Natural killer cell (primary cell): ENCODE measurements at regions not wholly inside any gene's neighbourhood (a gene's known extent, or its start where the extent isn't known, plus 50 kb on each side); places are given as distances from the start of the nearest gene placed in this dataset.
A peak's percentile ranks its signal among the peaks of the same experiment; 100 is the strongest.

Experiments
- ATAC-seq, 3 donors: fragments of 150-1000 bp in 2 of 3; fragments of 200-7000 bp in 1 of 3; cut with Tn5 transposase; 1 replicate in 1 of 3; 2 replicates in 2 of 3; pipeline ENCODE4 v1.10.0; 2021; ENCODE audit warnings: mild to moderate bottlenecking in 2 of 3, moderate library complexity in 2 of 3
- DNase-seq, 2 donors: peaks; one replicate each; pipeline versions ENCODE4 v3.0.0 to v3.0.0-alpha.2; 2013 to 2021; ENCODE audit warnings: mixed read lengths in 1 of 2
- H3K27ac ChIP-seq: one replicate; pipeline ENCODE4 v1.5.1; 2013; ENCODE audit warnings: mild to moderate bottlenecking, low read length
- H3K27me3 ChIP-seq: one replicate; pipeline ENCODE4 v1.6.1; 2013; ENCODE audit warnings: low read length; ENCODE audit not compliant: control insufficient read depth, insufficient read depth
- H3K36me3 ChIP-seq: one replicate; pipeline ENCODE4 v1.6.1; 2013; ENCODE audit warnings: low read length; ENCODE audit not compliant: control insufficient read depth, insufficient read depth
- H3K4me1 ChIP-seq: one replicate; pipeline ENCODE4 v1.6.1; 2013; ENCODE audit warnings: low read length; ENCODE audit not compliant: control insufficient read depth, insufficient read depth
- H3K4me3 ChIP-seq: one replicate; pipeline ENCODE4 v1.5.1; 2013; ENCODE audit warnings: low read length
- H3K9me3 ChIP-seq: one replicate; pipeline ENCODE4 v1.6.1; 2013; ENCODE audit warnings: low read length; ENCODE audit not compliant: control insufficient read depth, insufficient read depth
- H3K27ac Mint-ChIP-seq, 2 donors: one replicate each; pipeline ENCODE4 v1.8.0; 2022; ENCODE audit warnings: mild to moderate bottlenecking in 2 of 2, mixed read lengths in 2 of 2, moderate library complexity in 1 of 2
- H3K27me3 Mint-ChIP-seq, 2 donors: one replicate each; pipeline ENCODE4 v1.8.0; 2022; ENCODE audit warnings: low read depth in 2 of 2, mixed read lengths in 2 of 2
- H3K36me3 Mint-ChIP-seq: one replicate; pipeline ENCODE4 v1.8.0; 2022; ENCODE audit warnings: mixed read lengths
- H3K4me1 Mint-ChIP-seq, 2 donors: one replicate each; pipeline ENCODE4 v1.8.0; 2022; ENCODE audit warnings: mixed read lengths in 2 of 2
- H3K4me3 Mint-ChIP-seq: one replicate; pipeline ENCODE4 v1.8.0; 2022; ENCODE audit warnings: mild to moderate bottlenecking, moderate library complexity, mixed read lengths
- H3K9me3 Mint-ChIP-seq, 2 donors: one replicate each; pipeline ENCODE4 v1.8.0; 2022; ENCODE audit warnings: mixed read lengths in 2 of 2
- CTCF ChIP-seq: fragments of 200-600 bp; IDR thresholded peaks from one replicate; pipeline ENCODE4 v1.8.0; 2022; ENCODE audit warnings: antibody characterized with exemption
- WGBS: methylation state at CpG from one replicate; pipeline ENCODE4 v1.1.7; 2013; ENCODE audit warnings: missing lambda C conversion rate; ENCODE audit not compliant: insufficient coverage; 5-methylcytosine and 5-hydroxymethylcytosine counted together
- intact Hi-C: fragments of 100-400 bp; cut with micrococcal nuclease; formaldehyde crosslinking; loops from one replicate; pipeline ENCODE4 v1.14.2; 2022

- peaks cover 4 to 14% of the 10 kb centered on the region in 2 donors for H3K27me3 Mint-ChIP-seq
- ATAC-seq = no peak
- intact Hi-C loops = no loop called here
These were observed 112.2 kb upstream of the JCAD start for GRCh38 chr10:30171601-30172000.

DNA sequence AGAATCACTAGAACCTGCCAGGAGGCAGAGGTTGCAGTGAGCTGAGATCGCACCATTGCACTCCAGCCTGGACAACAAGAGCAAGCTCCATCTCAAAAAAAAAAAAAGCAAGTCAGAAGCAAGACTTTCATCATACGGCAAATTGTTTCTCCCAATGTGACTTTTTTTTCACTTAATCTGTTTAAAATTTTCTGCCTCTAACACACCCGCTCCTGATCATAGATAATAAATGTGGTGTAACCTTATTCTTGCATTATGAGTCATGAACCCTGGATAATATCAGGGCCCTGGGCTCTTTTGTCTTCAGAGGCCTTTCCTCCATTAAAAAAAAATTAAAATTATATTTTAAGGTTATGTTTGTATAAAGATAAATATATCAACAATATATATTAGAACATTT, 111.4 kb upstream of the JCAD start:
- no peak for TF ChIP-seq CTCF
- 100% methylated on average over 1 of the region's 3 CpGs for WGBS
- Histone ChIP-seq H3K9me3 (no peaks in the 10 kb centered on the region), H3K27ac (no peak overlapping the region), H3K4me1 (no peaks in the 10 kb centered on the region), H3K27me3 (no peaks in the 10 kb centered on the region), H3K36me3 (no peaks in the 10 kb centered on the region), H3K4me3 (no peak overlapping the region)
- Mint-ChIP-seq H3K4me1 (no peaks in the 10 kb centered on the region), H3K36me3 (no peaks in the 10 kb centered on the region), H3K27me3 (peaks cover 7 to 16% of the 10 kb centered on the region in 2 donors), H3K4me3 (no peak overlapping the region), H3K27ac (no peak overlapping the region), H3K9me3 (no peaks in the 10 kb centered on the region)
- ATAC-seq = peak in 1 of 3 donors; percentile 64
- DNase-seq = no peak
- intact Hi-C loops = no loop called here

More at GRCh38 chr10:30171601-30172000, 112.2 kb upstream of the JCAD start:
- no peaks in the 10 kb centered on the region for H3K36me3 Mint-ChIP-seq
- H3K27me3 ChIP-seq = no peaks in the 10 kb centered on the region
- no peaks in the 10 kb centered on the region for H3K36me3 ChIP-seq
- no peaks in the 10 kb centered on the region for H3K4me1 ChIP-seq
- no peak overlapping the region for H3K27ac Mint-ChIP-seq
- WGBS = 86% methylated on average over 4 of the region's 4 CpGs
- no peak for TF ChIP-seq CTCF
- no peak for DNase-seq
- no peak overlapping the region for H3K4me3 ChIP-seq
- no peaks in the 10 kb centered on the region for H3K9me3 ChIP-seq
- no peaks in the 10 kb centered on the region for H3K9me3 Mint-ChIP-seq
- no peak overlapping the region for H3K27ac ChIP-seq
- no peaks in the 10 kb centered on the region for H3K4me1 Mint-ChIP-seq
- no peak overlapping the region for H3K4me3 Mint-ChIP-seq

DNA sequence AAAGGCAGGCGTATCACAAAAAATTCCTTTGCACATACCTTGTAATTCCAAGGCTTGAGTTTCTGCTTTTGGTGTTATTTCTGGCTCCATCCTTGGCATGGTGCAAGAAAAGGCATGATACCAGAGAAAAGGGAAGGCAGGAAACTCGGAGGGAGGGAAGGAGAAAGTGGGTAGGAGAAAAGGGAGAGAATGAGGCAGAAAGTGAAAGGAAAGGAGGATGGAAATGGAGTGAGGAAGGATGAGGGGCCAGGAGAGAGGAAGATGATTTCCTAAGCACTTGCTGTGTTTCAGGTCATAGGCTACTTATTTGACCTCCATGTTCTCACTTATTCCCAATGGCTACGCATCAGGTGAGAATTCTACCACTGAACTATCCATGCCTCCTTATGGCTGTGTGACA, 110.8 kb upstream of the JCAD start:
- DNase-seq (no peak), ATAC-seq (no peak)
- Mint-ChIP-seq H3K4me1 (no peaks in the 10 kb centered on the region), H3K36me3 (no peaks in the 10 kb centered on the region), H3K9me3 (no peaks in the 10 kb centered on the region), H3K4me3 (no peak overlapping the region), H3K27ac (no peak overlapping the region), H3K27me3 (peaks cover 7 to 19% of the 10 kb centered on the region in 2 donors)
- H3K27ac ChIP-seq = no peak overlapping the region
- H3K9me3 ChIP-seq = no peaks in the 10 kb centered on the region
- H3K27me3 ChIP-seq = no peaks in the 10 kb centered on the region
- intact Hi-C loops = no loop called here
- no peak for TF ChIP-seq CTCF
- H3K4me1 ChIP-seq = no peaks in the 10 kb centered on the region
- H3K36me3 ChIP-seq = no peaks in the 10 kb centered on the region
- 91% methylated on average over 3 of the region's 3 CpGs for WGBS
- no peak overlapping the region for H3K4me3 ChIP-seq

DNA sequence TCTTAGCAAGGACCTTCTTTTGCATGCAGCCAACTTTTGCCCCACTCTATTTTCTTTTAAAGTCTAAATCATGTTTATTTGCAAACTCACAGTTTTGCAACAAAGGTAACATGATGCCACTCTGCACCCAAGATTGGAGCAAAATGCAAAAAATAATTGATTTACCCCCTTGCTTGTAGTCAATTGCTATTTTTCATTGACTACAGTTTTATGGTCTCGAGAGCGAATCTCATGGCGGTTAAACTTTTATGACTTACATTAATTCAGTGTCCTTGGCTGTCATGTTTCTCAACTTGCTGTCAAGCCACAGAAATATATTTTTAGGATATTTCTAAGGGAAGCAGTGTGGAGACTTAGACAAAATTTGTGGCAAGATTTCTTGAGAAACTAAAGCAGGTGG, 110.0 kb upstream of the JCAD start:
- WGBS = 95% methylated on average over 3 of the region's 3 CpGs
- TF ChIP-seq CTCF = no peak
- H3K4me1 ChIP-seq = no peaks in the 10 kb centered on the region
- Mint-ChIP-seq H3K4me1 (no peaks in the 10 kb centered on the region), H3K27ac (no peak overlapping the region), H3K36me3 (no peaks in the 10 kb centered on the region), H3K4me3 (no peak overlapping the region), H3K27me3 (peaks cover 7 to 26% of the 10 kb centered on the region in 2 donors), H3K9me3 (no peaks in the 10 kb centered on the region)
- H3K27ac ChIP-seq = no peak overlapping the region
- H3K9me3 ChIP-seq = no peaks in the 10 kb centered on the region
- no peaks in the 10 kb centered on the region for H3K36me3 ChIP-seq
- DNase-seq (no peak), ATAC-seq (no peak)
- intact Hi-C loops = no loop called here
- H3K27me3 ChIP-seq = peaks cover under 1% of the 10 kb centered on the region
- no peak overlapping the region for H3K4me3 ChIP-seq
